GM12878 (cell line): ENCODE measurements at regions not wholly inside any gene's neighbourhood (a gene's known extent, or its start where the extent isn't known, plus 50 kb on each side); places are given as distances from the start of the nearest gene placed in this dataset.

ENCODE experiments used
- ATAC-seq: fragments of 200-7000 bp; cut with Tn5 transposase; 3 replicates; pipeline ENCODE4 v1.9.1; 2020; ENCODE audit warnings: mild to moderate bottlenecking, moderate library complexity
- BruUV-seq: library from RNA; stranded (reverse); fragments of 400-500 nt; replicated peaks from 2 replicates; lab custom pipeline; 2021; lab: Mats Ljungman, UMichigan
- CTCF ChIA-PET: fragments of 300-600 bp; sonication (Branson Sonifier 250); formaldehyde crosslinking; extraction: SDS; loops from one replicate; lab custom pipeline; 2021; ENCODE audit warnings: inconsistent platforms; lab: Yijun Ruan, JAX
- POLR2A ChIA-PET: fragments of 350-600 bp; formaldehyde crosslinking; extraction: SDS; loops from one replicate; lab custom pipeline; 2021; ENCODE audit warnings: inconsistent platforms; lab: Charles Lee
- RAD21 ChIA-PET: fragments of 300-600 bp; sonication (Branson Sonifier 250); formaldehyde crosslinking; loops from one replicate; lab custom pipeline; 2023; ENCODE audit warnings: antibody characterized with exemption; ENCODE audit not compliant: unreplicated experiment; lab: Charles Lee
- SMC1A ChIA-PET: fragments of 300-600 bp; sonication (Branson Sonifier 250); formaldehyde crosslinking; loops from one replicate; lab custom pipeline; 2023; ENCODE audit not compliant: unreplicated experiment, uncharacterized antibody; lab: Charles Lee
- DNase-seq: peaks from one replicate; pipeline ENCODE4 v3.0.0-alpha.2; 2011; ENCODE audit warnings: low read depth, low spot score
- FAIRE-seq: peaks from 3 replicates; lab custom pipeline; 2011; peaks lifted over from hg19 to GRCh38; lab: Jason Lieb, UNC
- H2AFZ ChIP-seq: 2 replicates; pipeline ENCODE4 v1.6.0; 2011; ENCODE audit warnings: low read depth, low read length, control low read depth; ENCODE audit not compliant: control insufficient read depth
- H3K27ac ChIP-seq: 2 replicates; pipeline ENCODE4 v1.5.1; 2011; ENCODE audit warnings: control low read depth; ENCODE audit not compliant: control insufficient read depth, insufficient read depth
- H3K27me3 ChIP-seq, 2 experiments: replicated peaks in 1 of 2; 2 replicates each; pipeline versions ENCODE4 v1.6.0 to v1.6.1; 2011; ENCODE audit warnings: low read length in 1 of 2; ENCODE audit not compliant: control insufficient read depth in 2 of 2, insufficient read depth in 2 of 2
- H3K36me3 ChIP-seq, 2 experiments: 2 replicates each; pipeline ENCODE4 v1.5.1; 2011; ENCODE audit warnings: low read length in 1 of 2; ENCODE audit not compliant: control insufficient read depth in 2 of 2, insufficient read depth in 2 of 2
- H3K4me1 ChIP-seq: 2 replicates; pipeline ENCODE4 v1.6.1; 2011; ENCODE audit warnings: mild to moderate bottlenecking, low read length, moderate library complexity, mixed read lengths; ENCODE audit not compliant: control insufficient read depth, insufficient read depth
- H3K4me2 ChIP-seq: 2 replicates; pipeline ENCODE4 v1.6.0; 2011; ENCODE audit warnings: control low read depth; ENCODE audit not compliant: control insufficient read depth, insufficient read depth
- H3K4me3 ChIP-seq: fragments of 200-600 bp; sonication (generic); 2 replicates; pipeline ENCODE4 v1.5.1; 2016
- H3K79me2 ChIP-seq: 2 replicates; pipeline ENCODE4 v1.6.0; 2011; ENCODE audit warnings: low read length; ENCODE audit not compliant: control insufficient read depth, insufficient read depth
- H3K9ac ChIP-seq: 2 replicates; pipeline ENCODE4 v1.8.0; 2011; ENCODE audit warnings: low read length, control low read depth, mixed read lengths; ENCODE audit not compliant: control insufficient read depth, insufficient read depth
- H3K9me3 ChIP-seq: replicated peaks from 3 replicates; pipeline ENCODE4 v1.5.1; 2011; ENCODE audit warnings: mild to moderate bottlenecking, low read length; ENCODE audit not compliant: control insufficient read depth, insufficient read depth
- H4K20me1 ChIP-seq: 2 replicates; pipeline ENCODE4 v1.6.0; 2011; ENCODE audit not compliant: control insufficient read depth, insufficient read depth
- DPF2 ChIP-seq: fragments of 450-650 bp; IDR thresholded peaks from 2 replicates; pipeline ENCODE4 v1.6.1; 2017; ENCODE audit warnings: mild to moderate bottlenecking
- ETV6 ChIP-seq, 2 experiments: fragments of 450-650 bp in 1 of 2; IDR thresholded peaks in 1 of 2; conservative IDR thresholded peaks in 1 of 2; 2 replicates each; pipeline ENCODE4 v1.6.1; 2014; ENCODE audit warnings: antibody characterized with exemption in 1 of 2, borderline replicate concordance in 1 of 2, low read depth in 1 of 2, mild to moderate bottlenecking in 1 of 2, moderate library complexity in 1 of 2
- EZH2 ChIP-seq: IDR thresholded peaks from 2 replicates; pipeline ENCODE4 v1.6.1; 2012; ENCODE audit warnings: low read depth, mild to moderate bottlenecking, control low read depth, inconsistent platforms, low read length, borderline replicate concordance; ENCODE audit not compliant: control insufficient read depth
- JUND ChIP-seq: IDR thresholded peaks from 2 replicates; pipeline ENCODE4 v1.6.1; 2012; ENCODE audit warnings: low read depth, mild to moderate bottlenecking, low read length, improper control_type of control experiment, moderate library complexity
- PML ChIP-seq: IDR thresholded peaks from 2 replicates; pipeline ENCODE4 v1.6.1; 2012; ENCODE audit warnings: low read length, inconsistent platforms
- SIX5 ChIP-seq: IDR thresholded peaks from 2 replicates; pipeline ENCODE4 v1.6.1; 2011; ENCODE audit warnings: mild to moderate bottlenecking, low read depth, low read length, moderate library complexity; ENCODE audit not compliant: severe bottlenecking
- STAT1 ChIP-seq: fragments of 450-650 bp; conservative IDR thresholded peaks from 2 replicates; pipeline ENCODE4 v1.6.1; 2014; ENCODE audit warnings: antibody characterized with exemption, mild to moderate bottlenecking
- ZBED1 ChIP-seq: IDR thresholded peaks from 2 replicates; pipeline ENCODE4 v1.6.1; 2016; ENCODE audit warnings: borderline replicate concordance
- ZNF274 ChIP-seq: IDR thresholded peaks from one replicate; pipeline ENCODE4 v1.8.0; 2011; ENCODE audit not compliant: insufficient read length, insufficient read depth
- WGBS: methylation state at CpG from one replicate; pipeline ENCODE4 v1.1.6; 2016; ENCODE audit warnings: low lambda C conversion rate; ENCODE audit not compliant: insufficient replicate concordance, insufficient coverage; ENCODE audit errors: missing lambda C conversion rate; 5-methylcytosine and 5-hydroxymethylcytosine counted together
- in situ Hi-C: fragments of 300-500 bp; cut with MboI; formaldehyde crosslinking; loops from 9 replicates; pipeline ENCODE4 v1.14.3; 2018; ENCODE audit warnings: mixed read lengths
- intact Hi-C: fragments of 100-400 bp; cut with micrococcal nuclease; formaldehyde crosslinking; loops from one replicate; pipeline ENCODE4 v1.14.2; 2022; ENCODE audit not compliant: unreplicated experiment

GRCh38 chr15:87523516-87523915, 733.0 kb downstream of the NTRK3 start:
- in situ Hi-C loops: no loop called here
- RAD21 ChIA-PET: no interaction called here

GRCh38 chr15:87522997-87523396, 733.5 kb downstream of the NTRK3 start:
- no peak overlapping the region for H3K4me2 ChIP-seq
- ChIA-PET RAD21 (no interaction called here), SMC1A (no interaction called here), POLR2A (no interaction called here), CTCF (no interaction called here)
- BruUV-seq: no TSS peak
- no peaks in the 10 kb centered on the region for H3K36me3 ChIP-seq
- no peaks in the 10 kb centered on the region for H4K20me1 ChIP-seq
- no peak overlapping the region for H3K9ac ChIP-seq
- no peak overlapping the region for H3K4me3 ChIP-seq
- FAIRE-seq (no peak), ATAC-seq (no peak), DNase-seq (no peak)
- TF ChIP-seq EZH2 (no peak), ZNF274 (no peak), ZBED1 (no peak), ETV6 (conservative IDR thresholded peaks at IDR 0.05 in 1 of 2, IDR thresholded peaks at IDR 0.05 in 1 of 2; ENCODE audit: borderline replicate concordance in 1 of 2, low read depth in 1 of 2) (no peak), STAT1 (no peak)
- no peak overlapping the region for H2AFZ ChIP-seq
- no peaks in the 10 kb centered on the region for H3K4me1 ChIP-seq
- H3K9me3 ChIP-seq: no peaks in the 10 kb centered on the region
- H3K27ac ChIP-seq: no peak overlapping the region
- no peaks in the 10 kb centered on the region for H3K27me3 ChIP-seq
- in situ Hi-C loops (no loop called here), intact Hi-C loops (no loop called here)
- 0% methylated on average over 1 of the region's 1 CpG for WGBS
- no peaks in the 10 kb centered on the region for H3K79me2 ChIP-seq

More at GRCh38 chr15:87523516-87523915, 733.0 kb downstream of the NTRK3 start:
- DNase-seq: no peak
- no peak overlapping the region for H3K4me3 ChIP-seq
- no peaks in the 10 kb centered on the region for H3K4me1 ChIP-seq
- ChIA-PET SMC1A (no interaction called here), POLR2A (no interaction called here)
- no peaks in the 10 kb centered on the region for H3K9me3 ChIP-seq
- no peak for FAIRE-seq
- H2AFZ ChIP-seq: no peak overlapping the region
- no peaks in the 10 kb centered on the region for H4K20me1 ChIP-seq
- no TSS peak for BruUV-seq
- no peak overlapping the region for H3K9ac ChIP-seq
- no peaks in the 10 kb centered on the region for H3K79me2 ChIP-seq
- TF ChIP-seq DPF2 (no peak), JUND (no peak), PML (no peak), SIX5 (no peak)
- TF ChIP-seq, all 136 proteins: peak for 0
- Histone ChIP-seq H3K36me3 (no peaks in the 10 kb centered on the region), H3K27ac (no peak overlapping the region), H3K4me2 (no peak overlapping the region), H3K27me3 (no peaks in the 10 kb centered on the region)
- intact Hi-C loops: no loop called here
- CTCF ChIA-PET: no interaction called here
- WGBS: 0% methylated on average over 2 of the region's 2 CpGs
- ATAC-seq: no peak
